Vagina (tissue), 2 donors: ENCODE measurements at regions not wholly inside any gene's neighbourhood (a gene's known extent, or its start where the extent isn't known, plus 50 kb on each side); places are given as distances from the start of the nearest gene placed in this dataset.

Experiments
- DNase-seq, 2 donors: peaks; one replicate each; pipeline ENCODE4 v3.0.0-alpha.2; 2017; ENCODE audit errors: extremely low spot score in 2 of 2
- H3K27ac ChIP-seq: fragments of 200-600 bp; sonication (generic); one replicate; pipeline ENCODE4 v1.5.1; 2019
- H3K27me3 ChIP-seq: fragments of 200-600 bp; sonication (generic); one replicate; pipeline ENCODE4 v1.5.1; 2019
- H3K36me3 ChIP-seq, 2 donors: fragments of 200-600 bp; sonication (generic); one replicate each; pipeline ENCODE4 v1.5.1; 2017 to 2019
- H3K4me1 ChIP-seq: fragments of 200-600 bp; sonication (generic); one replicate; pipeline ENCODE4 v1.5.1; 2019
- H3K4me3 ChIP-seq, 2 donors: fragments of 200-600 bp; sonication (generic); 1 replicate in 1 of 2; 2 replicates in 1 of 2; pipeline ENCODE4 v1.5.1; 2016 to 2019
- H3K9me3 ChIP-seq: fragments of 200-600 bp; sonication (generic); one replicate; pipeline ENCODE4 v1.5.1; 2019
- POLR2A ChIP-seq, 2 donors: fragments of 450-650 bp; IDR thresholded peaks; one replicate each; pipeline ENCODE4 v1.6.1; 2017; ENCODE audit warnings: antibody characterized with exemption in 2 of 2, mild to moderate bottlenecking in 2 of 2, moderate library complexity in 2 of 2
- POLR2AphosphoS5 ChIP-seq, 2 donors: sonication (generic); formaldehyde crosslinking; IDR thresholded peaks; one replicate each; pipeline ENCODE4 v1.9.0; 2017; ENCODE audit warnings: antibody characterized with exemption in 2 of 2, mild to moderate bottlenecking in 2 of 2, low read depth in 1 of 2; ENCODE audit not compliant: insufficient read depth in 1 of 2
- intact Hi-C: fragments of 100-400 bp; cut with DNase I; formaldehyde crosslinking; loops from one replicate; pipeline ENCODE4 v1.15.1; 2023
- TF ChIP-seq, protein P1 (sequence below), 3 experiments: fragments of 450-650 bp in 2 of 3; fragments of 200-600 bp in 1 of 3; sonication (generic) in 1 of 3; IDR thresholded peaks; one replicate each; pipeline ENCODE4 v1.5.1; 2017 to 2019; ENCODE audit warnings: antibody characterized with exemption in 3 of 3, mild to moderate bottlenecking in 2 of 3, moderate library complexity in 2 of 3

DNA sequence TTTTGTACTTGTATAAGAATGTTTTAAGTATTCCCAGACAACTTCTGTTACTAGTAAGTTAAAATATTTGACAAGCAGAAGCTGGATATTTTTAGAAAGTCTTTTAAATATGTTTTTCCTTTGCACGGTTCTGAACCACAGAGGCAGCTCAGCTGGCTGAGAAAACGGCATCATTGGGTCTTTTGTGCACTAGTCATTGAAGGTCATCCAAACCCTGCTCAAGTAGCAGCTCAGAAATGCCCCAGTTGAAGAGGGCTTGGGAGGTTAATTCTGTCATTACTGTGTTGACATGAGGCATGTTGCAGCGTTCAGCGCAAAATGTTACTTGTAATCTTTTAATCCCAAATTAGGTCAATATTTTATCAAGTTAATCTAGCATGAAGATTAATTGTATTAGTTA, 383.7 kb upstream of the FAM241A start:
- intact Hi-C loops, result no loop called here
- DNase-seq, result no peak
- Histone ChIP-seq H3K4me3 (no peak overlapping the region), H3K27ac (no peak overlapping the region), H3K36me3 (no peaks in the 10 kb centered on the region), H3K4me1 (no peaks in the 10 kb centered on the region), H3K9me3 (no peaks in the 10 kb centered on the region), H3K27me3 (no peaks in the 10 kb centered on the region)
- no peak for TF ChIP-seq POLR2AphosphoS5 (IDR thresholded peaks at IDR 0.05; ENCODE audit: insufficient read depth in 1 of 2, low read depth in 1 of 2)
- TF ChIP-seq, protein P1, sequence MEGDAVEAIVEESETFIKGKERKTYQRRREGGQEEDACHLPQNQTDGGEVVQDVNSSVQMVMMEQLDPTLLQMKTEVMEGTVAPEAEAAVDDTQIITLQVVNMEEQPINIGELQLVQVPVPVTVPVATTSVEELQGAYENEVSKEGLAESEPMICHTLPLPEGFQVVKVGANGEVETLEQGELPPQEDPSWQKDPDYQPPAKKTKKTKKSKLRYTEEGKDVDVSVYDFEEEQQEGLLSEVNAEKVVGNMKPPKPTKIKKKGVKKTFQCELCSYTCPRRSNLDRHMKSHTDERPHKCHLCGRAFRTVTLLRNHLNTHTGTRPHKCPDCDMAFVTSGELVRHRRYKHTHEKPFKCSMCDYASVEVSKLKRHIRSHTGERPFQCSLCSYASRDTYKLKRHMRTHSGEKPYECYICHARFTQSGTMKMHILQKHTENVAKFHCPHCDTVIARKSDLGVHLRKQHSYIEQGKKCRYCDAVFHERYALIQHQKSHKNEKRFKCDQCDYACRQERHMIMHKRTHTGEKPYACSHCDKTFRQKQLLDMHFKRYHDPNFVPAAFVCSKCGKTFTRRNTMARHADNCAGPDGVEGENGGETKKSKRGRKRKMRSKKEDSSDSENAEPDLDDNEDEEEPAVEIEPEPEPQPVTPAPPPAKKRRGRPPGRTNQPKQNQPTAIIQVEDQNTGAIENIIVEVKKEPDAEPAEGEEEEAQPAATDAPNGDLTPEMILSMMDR (IDR thresholded peaks at IDR 0.05), result no peak
- TF ChIP-seq POLR2A (IDR thresholded peaks at IDR 0.05), result no peak

DNA sequence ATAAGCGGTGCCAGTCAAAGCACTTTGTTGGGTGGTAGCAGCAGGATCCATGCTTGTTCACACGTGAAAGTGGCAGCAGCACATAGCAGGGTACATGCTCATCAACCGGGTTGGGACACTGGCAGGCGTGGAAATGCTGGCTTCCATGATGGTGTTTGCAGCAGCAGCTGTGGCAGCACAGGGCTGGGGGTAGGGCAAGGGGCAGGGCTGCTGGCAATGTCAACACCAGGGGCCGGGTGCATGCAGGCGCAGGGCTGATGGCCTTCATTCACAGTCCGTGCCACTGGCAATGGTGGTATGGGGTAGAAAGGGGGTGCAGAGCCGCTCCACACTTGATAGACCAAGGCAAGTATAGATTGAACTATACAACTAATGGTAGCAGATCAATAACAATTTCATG, 374.7 kb upstream of the FAM241A start:
- H3K36me3 ChIP-seq, result no peaks in the 10 kb centered on the region
- H3K27me3 ChIP-seq, result no peaks in the 10 kb centered on the region
- H3K9me3 ChIP-seq, result no peaks in the 10 kb centered on the region
- TF ChIP-seq POLR2AphosphoS5 (IDR thresholded peaks at IDR 0.05; ENCODE audit: insufficient read depth in 1 of 2, low read depth in 1 of 2) (no peak), POLR2A (IDR thresholded peaks at IDR 0.05) (no peak)
- TF ChIP-seq, protein P1 (IDR thresholded peaks at IDR 0.05), result no peak
- H3K27ac ChIP-seq, result no peak overlapping the region
- no peak for DNase-seq
- no peak overlapping the region for H3K4me3 ChIP-seq
- intact Hi-C loops, result no loop called here
- no peaks in the 10 kb centered on the region for H3K4me1 ChIP-seq

DNA sequence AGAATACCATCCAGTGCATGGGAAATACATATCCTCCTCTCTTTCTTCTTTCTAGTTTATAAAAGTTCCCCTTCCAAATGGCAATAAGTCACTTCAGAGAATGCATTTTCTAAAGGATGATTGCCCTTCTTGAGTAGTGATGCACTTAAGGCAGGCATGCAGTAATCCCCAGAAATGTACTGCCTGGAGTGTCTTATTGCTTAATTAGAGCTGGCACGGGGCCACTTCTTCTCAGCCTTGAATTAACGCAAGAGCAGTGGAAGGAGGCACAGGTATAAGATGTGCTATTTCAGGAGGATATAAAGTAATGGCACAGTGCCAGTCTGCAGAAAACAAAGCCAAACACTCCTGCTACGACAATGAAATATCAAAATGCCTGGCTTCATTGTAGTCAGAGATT, 371.4 kb upstream of the FAM241A start:
- no peaks in the 10 kb centered on the region for H3K4me1 ChIP-seq
- H3K4me3 ChIP-seq, result no peak overlapping the region
- intact Hi-C loops, result no loop called here
- no peaks in the 10 kb centered on the region for H3K9me3 ChIP-seq
- no peaks in the 10 kb centered on the region for H3K27me3 ChIP-seq
- no peaks in the 10 kb centered on the region for H3K36me3 ChIP-seq
- no peak for DNase-seq
- no peak overlapping the region for H3K27ac ChIP-seq
- no peak for TF ChIP-seq POLR2A (IDR thresholded peaks at IDR 0.05)
- TF ChIP-seq POLR2AphosphoS5 (IDR thresholded peaks at IDR 0.05; ENCODE audit: insufficient read depth in 1 of 2, low read depth in 1 of 2), result no peak
- TF ChIP-seq, protein P1 (IDR thresholded peaks at IDR 0.05), result no peak

DNA sequence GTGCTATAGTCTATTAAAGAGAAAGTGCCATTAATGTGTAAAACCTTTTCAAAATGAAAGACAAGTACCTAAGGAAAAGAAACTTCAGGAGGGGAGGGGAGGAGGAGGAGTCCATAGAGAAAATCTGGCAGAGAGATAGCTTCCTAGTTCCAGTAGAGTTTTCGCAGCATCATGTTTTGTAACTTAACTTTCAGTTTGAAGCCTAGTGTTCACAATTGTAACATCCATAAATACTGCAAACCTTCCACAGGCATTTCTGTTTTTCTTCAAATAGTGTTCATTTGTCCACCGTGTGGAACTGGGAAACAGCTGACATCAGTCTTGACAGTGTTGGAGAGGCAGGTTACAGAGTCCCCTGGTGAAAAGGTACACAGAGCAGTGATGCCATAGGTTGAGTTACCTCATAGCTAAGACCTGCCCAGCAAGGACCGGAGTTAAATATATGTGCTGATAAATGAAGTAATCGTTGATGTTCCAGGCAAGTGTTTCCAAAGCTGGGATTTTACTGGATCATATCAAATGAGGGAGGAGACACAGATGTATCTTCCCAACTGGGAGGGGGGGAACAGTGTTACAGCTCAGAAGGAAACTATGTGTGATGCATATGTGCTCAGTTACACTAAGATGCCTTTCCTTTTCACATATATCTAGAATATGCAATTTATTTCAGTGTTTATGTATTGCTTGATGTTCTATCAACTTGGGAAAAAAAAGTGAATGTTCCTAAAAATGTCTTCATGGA, 369.5 kb upstream of the FAM241A start:
- TF ChIP-seq POLR2AphosphoS5 (IDR thresholded peaks at IDR 0.05; ENCODE audit: insufficient read depth in 1 of 2, low read depth in 1 of 2), result no peak
- TF ChIP-seq, protein P1 (IDR thresholded peaks at IDR 0.05), result no peak
- TF ChIP-seq POLR2A (IDR thresholded peaks at IDR 0.05), result no peak
- Histone ChIP-seq H3K36me3 (no peaks in the 10 kb centered on the region), H3K27me3 (no peaks in the 10 kb centered on the region), H3K27ac (no peak overlapping the region), H3K9me3 (no peaks in the 10 kb centered on the region), H3K4me1 (no peaks in the 10 kb centered on the region), H3K4me3 (no peak overlapping the region)
- DNase-seq, result no peak
- intact Hi-C loops, result no loop called here

DNA sequence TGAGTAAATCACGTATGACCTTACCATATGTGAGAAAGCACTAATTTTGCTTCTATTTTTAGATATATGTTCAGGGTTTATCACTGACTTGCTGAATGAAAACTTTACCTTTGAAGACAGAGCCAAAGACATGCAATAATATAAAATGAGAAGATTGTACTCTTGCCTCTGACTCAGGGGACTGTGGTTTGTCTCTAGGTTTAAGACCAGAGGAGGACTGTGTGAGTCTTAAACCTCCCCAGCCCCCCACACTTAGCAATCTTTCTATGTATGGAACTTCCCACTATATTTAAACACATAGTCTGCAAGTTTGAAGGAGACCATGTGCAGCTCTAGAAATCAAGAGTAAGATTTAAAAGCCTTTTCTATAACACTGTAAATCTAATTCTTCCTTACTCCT, 368.7 kb upstream of the FAM241A start:
- TF ChIP-seq, protein P1 (IDR thresholded peaks at IDR 0.05), result no peak
- TF ChIP-seq POLR2A (IDR thresholded peaks at IDR 0.05) (no peak), POLR2AphosphoS5 (IDR thresholded peaks at IDR 0.05; ENCODE audit: insufficient read depth in 1 of 2, low read depth in 1 of 2) (no peak)
- Histone ChIP-seq H3K9me3 (no peaks in the 10 kb centered on the region), H3K27me3 (no peaks in the 10 kb centered on the region), H3K36me3 (no peaks in the 10 kb centered on the region), H3K4me3 (no peak overlapping the region), H3K27ac (no peak overlapping the region), H3K4me1 (no peaks in the 10 kb centered on the region)
- intact Hi-C loops, result no loop called here
- DNase-seq, result no peak
